Neural cell (in vitro differentiated cells): ENCODE measurements at regions not wholly inside any gene's neighbourhood (a gene's known extent, or its start where the extent isn't known, plus 50 kb on each side); places are given as distances from the start of the nearest gene placed in this dataset.

Source experiments
- H2AFZ ChIP-seq: fragments of 200-600, 300-800 bp; sonication (generic), shearing (Covaris generic); 2 replicates; pipeline ENCODE4 v1.6.0; 2014; ENCODE audit warnings: low read depth, mild to moderate bottlenecking, antibody characterized with exemption, low read length, moderate library complexity
- H3F3A ChIP-seq: fragments of 200-600 bp; shearing (Covaris generic); 2 replicates; pipeline ENCODE4 v1.6.1; 2016; ENCODE audit warnings: mild to moderate bottlenecking, moderate library complexity, mixed read lengths, antibody characterized with exemption, low read length; ENCODE audit not compliant: insufficient read depth, poor library complexity, severe bottlenecking
- H3K27ac ChIP-seq: fragments of 200-600, 300-800 bp; sonication (generic), shearing (Covaris generic); 2 replicates; pipeline ENCODE4 v1.5.1; 2014; ENCODE audit warnings: mild to moderate bottlenecking, low read length, moderate library complexity
- H3K27me3 ChIP-seq: fragments of 300-800, 200-600 bp; sonication (generic), shearing (Covaris generic); 2 replicates; pipeline ENCODE4 v1.6.0; 2014; ENCODE audit warnings: mild to moderate bottlenecking, low read depth, low read length, moderate library complexity; ENCODE audit not compliant: insufficient read depth
- H3K36me3 ChIP-seq: fragments of 300-800, 200-600 bp; sonication (generic), shearing (Covaris generic); 2 replicates; pipeline ENCODE4 v1.5.1; 2014; ENCODE audit warnings: mild to moderate bottlenecking, antibody characterized with exemption, low read length, moderate library complexity; ENCODE audit not compliant: insufficient read depth
- H3K4me2 ChIP-seq: fragments of 300-800, 200-600 bp; sonication (generic), shearing (Covaris generic); 2 replicates; pipeline ENCODE4 v1.6.0; 2014; ENCODE audit warnings: mild to moderate bottlenecking, low read length
- H3K4me3 ChIP-seq: fragments of 300-800, 200-600 bp; sonication (generic), shearing (Covaris generic); 2 replicates; pipeline ENCODE4 v1.5.1; 2014; ENCODE audit warnings: mild to moderate bottlenecking, low read length, moderate library complexity
- H3K79me2 ChIP-seq: fragments of 200-600 bp; shearing (Covaris generic); replicated peaks from 2 replicates; pipeline ENCODE4 v1.6.0; 2014; ENCODE audit warnings: mild to moderate bottlenecking, low read length, moderate library complexity; ENCODE audit not compliant: insufficient read depth
- H3K9ac ChIP-seq: fragments of 300-800, 200-600 bp; sonication (generic), shearing (Covaris generic); 2 replicates; pipeline ENCODE4 v1.6.1; 2016; ENCODE audit warnings: mild to moderate bottlenecking, low read length, mixed read lengths
- H3K9me2 ChIP-seq: fragments of 200-600 bp; shearing (Covaris generic); 2 replicates; pipeline ENCODE4 v1.6.1; 2016; ENCODE audit warnings: mild to moderate bottlenecking, low read length, mixed read lengths; ENCODE audit not compliant: insufficient read depth
- H3K9me3 ChIP-seq: fragments of 200-600, 300-800 bp; sonication (generic), shearing (Covaris generic); 2 replicates; pipeline ENCODE4 v1.6.1; 2016; ENCODE audit warnings: mild to moderate bottlenecking, mixed run types, low read length, moderate library complexity, mixed read lengths
- H4K20me1 ChIP-seq: fragments of 200-600 bp; shearing (Covaris generic); 2 replicates; pipeline ENCODE4 v1.6.1; 2016; ENCODE audit warnings: mild to moderate bottlenecking, mixed run types; ENCODE audit not compliant: insufficient read depth
- CTCF ChIP-seq: fragments of 450-650 bp; IDR thresholded peaks from 2 replicates; pipeline ENCODE4 v1.5.1; 2014; ENCODE audit warnings: antibody characterized with exemption, mild to moderate bottlenecking, moderate library complexity; ENCODE audit not compliant: poor library complexity, severe bottlenecking
- EP300 ChIP-seq: fragments of 450-650 bp; conservative IDR thresholded peaks from 2 replicates; pipeline ENCODE4 v1.6.1; 2014; ENCODE audit warnings: antibody characterized with exemption, mild to moderate bottlenecking, moderate library complexity; ENCODE audit not compliant: poor library complexity, severe bottlenecking
- EZH2 ChIP-seq: fragments of 200-600, 300-800 bp; shearing (Covaris generic), sonication (generic); IDR thresholded peaks from 2 replicates; pipeline ENCODE4 v1.6.1; 2014; ENCODE audit warnings: antibody characterized with exemption, low read length, borderline replicate concordance, mild to moderate bottlenecking; ENCODE audit not compliant: insufficient read depth, poor library complexity, severe bottlenecking
- MXI1 ChIP-seq: fragments of 450-650 bp; conservative IDR thresholded peaks from 2 replicates; pipeline ENCODE4 v1.6.1; 2014; ENCODE audit warnings: antibody characterized with exemption, mild to moderate bottlenecking; ENCODE audit not compliant: poor library complexity, severe bottlenecking
- POLR2AphosphoS5 ChIP-seq: IDR thresholded peaks from 2 replicates; pipeline ENCODE4 v1.6.1; 2012
- RAD21 ChIP-seq: fragments of 450-650 bp; conservative IDR thresholded peaks from 2 replicates; pipeline ENCODE4 v1.6.1; 2014; ENCODE audit warnings: antibody characterized with exemption, mild to moderate bottlenecking, moderate library complexity
- SMC3 ChIP-seq: fragments of 450-650 bp; conservative IDR thresholded peaks from 2 replicates; pipeline ENCODE4 v1.6.1; 2014; ENCODE audit warnings: antibody characterized with exemption, mild to moderate bottlenecking, moderate library complexity; ENCODE audit not compliant: poor library complexity
- TAF1 ChIP-seq: IDR thresholded peaks from 2 replicates; pipeline ENCODE4 v1.6.1; 2012; ENCODE audit warnings: low read depth
- TF ChIP-seq, protein P1 (sequence below): IDR thresholded peaks from 2 replicates; pipeline ENCODE4 v1.6.1; 2012; ENCODE audit warnings: borderline replicate concordance

DNA sequence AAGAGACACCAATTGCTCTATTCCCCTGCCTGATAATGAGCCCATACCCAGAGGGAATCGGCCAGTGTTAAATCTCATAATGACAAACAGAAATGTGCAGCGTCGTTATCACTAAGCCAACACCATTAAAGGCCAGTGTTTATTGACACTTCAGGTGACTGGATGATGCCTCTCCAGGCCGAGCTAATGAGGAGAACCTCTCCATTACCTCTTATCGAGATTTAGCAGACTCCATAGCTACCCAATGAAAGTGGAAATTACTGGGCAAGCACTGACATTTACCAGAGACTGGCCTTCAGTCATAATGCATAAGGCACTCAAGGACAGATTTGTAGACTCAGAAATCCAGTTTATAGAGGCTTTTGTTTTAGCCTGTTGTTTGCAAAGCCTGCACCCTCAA lies 669.5 kb downstream of the MAFB start:
- Histone ChIP-seq H3K4me2 (no peak overlapping the region), H3K27me3 (no peaks in the 10 kb centered on the region), H3K9me2 (no peaks in the 10 kb centered on the region), H3K27ac (no peak overlapping the region), H3K9me3 (no peaks in the 10 kb centered on the region), H3K4me3 (no peak overlapping the region), H3K36me3 (no peaks in the 10 kb centered on the region), H3K79me2 (no peaks in the 10 kb centered on the region), H3F3A (no peaks in the 10 kb centered on the region), H2AFZ (no peak overlapping the region), H4K20me1 (no peaks in the 10 kb centered on the region), H3K9ac (no peak overlapping the region)
- TF ChIP-seq POLR2AphosphoS5 (no peak), RAD21 (no peak), EZH2 (no peak), SMC3 (no peak), CTCF (no peak), EP300 (no peak), TAF1 (no peak), MXI1 (no peak)
- TF ChIP-seq, protein P1, sequence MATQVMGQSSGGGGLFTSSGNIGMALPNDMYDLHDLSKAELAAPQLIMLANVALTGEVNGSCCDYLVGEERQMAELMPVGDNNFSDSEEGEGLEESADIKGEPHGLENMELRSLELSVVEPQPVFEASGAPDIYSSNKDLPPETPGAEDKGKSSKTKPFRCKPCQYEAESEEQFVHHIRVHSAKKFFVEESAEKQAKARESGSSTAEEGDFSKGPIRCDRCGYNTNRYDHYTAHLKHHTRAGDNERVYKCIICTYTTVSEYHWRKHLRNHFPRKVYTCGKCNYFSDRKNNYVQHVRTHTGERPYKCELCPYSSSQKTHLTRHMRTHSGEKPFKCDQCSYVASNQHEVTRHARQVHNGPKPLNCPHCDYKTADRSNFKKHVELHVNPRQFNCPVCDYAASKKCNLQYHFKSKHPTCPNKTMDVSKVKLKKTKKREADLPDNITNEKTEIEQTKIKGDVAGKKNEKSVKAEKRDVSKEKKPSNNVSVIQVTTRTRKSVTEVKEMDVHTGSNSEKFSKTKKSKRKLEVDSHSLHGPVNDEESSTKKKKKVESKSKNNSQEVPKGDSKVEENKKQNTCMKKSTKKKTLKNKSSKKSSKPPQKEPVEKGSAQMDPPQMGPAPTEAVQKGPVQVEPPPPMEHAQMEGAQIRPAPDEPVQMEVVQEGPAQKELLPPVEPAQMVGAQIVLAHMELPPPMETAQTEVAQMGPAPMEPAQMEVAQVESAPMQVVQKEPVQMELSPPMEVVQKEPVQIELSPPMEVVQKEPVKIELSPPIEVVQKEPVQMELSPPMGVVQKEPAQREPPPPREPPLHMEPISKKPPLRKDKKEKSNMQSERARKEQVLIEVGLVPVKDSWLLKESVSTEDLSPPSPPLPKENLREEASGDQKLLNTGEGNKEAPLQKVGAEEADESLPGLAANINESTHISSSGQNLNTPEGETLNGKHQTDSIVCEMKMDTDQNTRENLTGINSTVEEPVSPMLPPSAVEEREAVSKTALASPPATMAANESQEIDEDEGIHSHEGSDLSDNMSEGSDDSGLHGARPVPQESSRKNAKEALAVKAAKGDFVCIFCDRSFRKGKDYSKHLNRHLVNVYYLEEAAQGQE = no peak

DNA sequence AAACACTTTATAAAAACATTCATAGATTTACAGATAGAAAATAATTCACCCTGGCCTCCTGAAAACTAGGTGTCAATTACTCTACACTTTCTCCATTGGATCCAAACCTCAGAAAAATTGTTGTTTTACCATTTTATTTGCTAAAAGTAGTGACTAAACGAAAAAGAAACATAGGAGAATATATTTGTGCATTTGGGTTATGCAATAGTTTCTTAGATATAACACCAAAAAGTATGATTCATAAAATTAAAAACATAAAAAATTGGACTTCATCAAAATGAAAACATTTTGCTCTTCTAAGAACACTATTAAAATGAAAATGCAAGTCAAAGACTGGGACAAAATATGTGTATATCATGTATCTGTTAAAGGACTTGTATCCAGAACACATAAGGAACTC lies 671.3 kb downstream of the MAFB start:
- no peaks in the 10 kb centered on the region for H3K27me3 ChIP-seq
- no peaks in the 10 kb centered on the region for H3K9me3 ChIP-seq
- no peaks in the 10 kb centered on the region for H3K9me2 ChIP-seq
- H2AFZ ChIP-seq = no peak overlapping the region
- TF ChIP-seq EP300 (no peak), EZH2 (no peak), POLR2AphosphoS5 (no peak), MXI1 (no peak), TAF1 (no peak)
- H3K36me3 ChIP-seq = no peaks in the 10 kb centered on the region
- H4K20me1 ChIP-seq = no peaks in the 10 kb centered on the region
- H3F3A ChIP-seq = no peaks in the 10 kb centered on the region
- no peak overlapping the region for H3K9ac ChIP-seq
- no peak overlapping the region for H3K4me2 ChIP-seq
- H3K27ac ChIP-seq = no peak overlapping the region
- no peaks in the 10 kb centered on the region for H3K79me2 ChIP-seq
- H3K4me3 ChIP-seq = no peak overlapping the region

- H3K79me2 ChIP-seq = no peaks in the 10 kb centered on the region
- H3K4me3 ChIP-seq = no peak overlapping the region
- no peak overlapping the region for H3K9ac ChIP-seq
- no peaks in the 10 kb centered on the region for H4K20me1 ChIP-seq
- no peaks in the 10 kb centered on the region for H3K9me2 ChIP-seq
- no peak overlapping the region for H3K27ac ChIP-seq
- no peak for TF ChIP-seq TAF1
- TF ChIP-seq SMC3 = no peak
- TF ChIP-seq EP300 = no peak
- H3F3A ChIP-seq = no peaks in the 10 kb centered on the region
- no peaks in the 10 kb centered on the region for H3K27me3 ChIP-seq
- no peak overlapping the region for H2AFZ ChIP-seq
- H3K4me2 ChIP-seq = no peak overlapping the region
- H3K9me3 ChIP-seq = no peaks in the 10 kb centered on the region
- H3K36me3 ChIP-seq = no peaks in the 10 kb centered on the region
Measured at GRCh38 chr20:40016890-40017289, 672.1 kb downstream of the MAFB start.
